ENCODE measurements at regions not wholly inside any gene's neighbourhood (a gene's known extent, or its start where the extent isn't known, plus 50 kb on each side); places are given as distances from the start of the nearest gene placed in this dataset.

DNA sequence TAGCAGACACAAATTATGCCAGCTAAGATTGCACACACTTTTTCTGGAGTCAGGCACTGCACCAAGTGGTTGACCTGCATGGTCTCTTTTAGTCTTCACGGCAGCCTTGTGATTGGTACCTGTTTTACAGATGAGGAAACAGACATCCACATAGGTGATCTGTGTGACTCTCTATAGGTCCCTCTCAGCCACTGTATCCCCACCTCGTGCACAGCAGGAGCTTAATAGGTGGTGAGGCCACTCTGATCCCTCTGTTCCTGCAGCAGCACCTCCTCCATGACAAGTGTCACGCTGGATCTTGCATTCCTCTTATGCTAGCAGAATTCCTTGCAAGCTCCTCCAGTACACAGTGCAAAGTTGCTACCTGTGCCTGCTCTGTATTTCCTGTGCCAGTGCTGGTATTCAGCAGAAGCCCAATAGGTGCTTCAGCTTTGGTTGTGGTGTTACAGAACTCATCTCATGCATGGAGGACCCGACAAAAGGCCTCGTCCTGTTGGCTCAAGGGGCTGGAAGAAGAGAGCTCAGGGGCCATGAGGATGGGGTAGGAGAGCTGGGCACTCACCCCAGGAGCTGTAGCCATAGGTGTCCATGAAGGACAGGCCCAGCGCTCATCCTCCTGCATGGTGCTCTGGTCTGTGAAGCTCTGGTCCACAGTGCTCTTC, 546.7 kb downstream of the PTPRU start:
- no peaks in the 10 kb centered on the region for H3K9me2 ChIP-seq (replicated peaks; ENCODE audit: control insufficient read depth, low read length)
- no peaks in the 10 kb centered on the region for H3K27me3 ChIP-seq (ENCODE audit: control insufficient read depth, low read length)
- H3K36me3 ChIP-seq (ENCODE audit: control insufficient read depth, low read length): no peaks in the 10 kb centered on the region
- H3K27ac ChIP-seq (ENCODE audit: low read depth, low read length): no peak overlapping the region
- H3K4me2 ChIP-seq (ENCODE audit: low read length): no peak overlapping the region
- no peaks in the 10 kb centered on the region for H3K4me1 ChIP-seq (ENCODE audit: control insufficient read depth, low read length)
- H4K20me1 ChIP-seq (ENCODE audit: control insufficient read depth, insufficient read depth, low read depth, low read length): no peaks in the 10 kb centered on the region
- H3K4me3 ChIP-seq (ENCODE audit: low read length): no peak overlapping the region
- no peaks in the 10 kb centered on the region for H3K79me2 ChIP-seq (ENCODE audit: control insufficient read depth, low read length)
- TF ChIP-seq, protein P1, sequence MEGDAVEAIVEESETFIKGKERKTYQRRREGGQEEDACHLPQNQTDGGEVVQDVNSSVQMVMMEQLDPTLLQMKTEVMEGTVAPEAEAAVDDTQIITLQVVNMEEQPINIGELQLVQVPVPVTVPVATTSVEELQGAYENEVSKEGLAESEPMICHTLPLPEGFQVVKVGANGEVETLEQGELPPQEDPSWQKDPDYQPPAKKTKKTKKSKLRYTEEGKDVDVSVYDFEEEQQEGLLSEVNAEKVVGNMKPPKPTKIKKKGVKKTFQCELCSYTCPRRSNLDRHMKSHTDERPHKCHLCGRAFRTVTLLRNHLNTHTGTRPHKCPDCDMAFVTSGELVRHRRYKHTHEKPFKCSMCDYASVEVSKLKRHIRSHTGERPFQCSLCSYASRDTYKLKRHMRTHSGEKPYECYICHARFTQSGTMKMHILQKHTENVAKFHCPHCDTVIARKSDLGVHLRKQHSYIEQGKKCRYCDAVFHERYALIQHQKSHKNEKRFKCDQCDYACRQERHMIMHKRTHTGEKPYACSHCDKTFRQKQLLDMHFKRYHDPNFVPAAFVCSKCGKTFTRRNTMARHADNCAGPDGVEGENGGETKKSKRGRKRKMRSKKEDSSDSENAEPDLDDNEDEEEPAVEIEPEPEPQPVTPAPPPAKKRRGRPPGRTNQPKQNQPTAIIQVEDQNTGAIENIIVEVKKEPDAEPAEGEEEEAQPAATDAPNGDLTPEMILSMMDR (IDR thresholded peaks at IDR 0.05; ENCODE audit: low read depth, low read length, poor library complexity, severe bottlenecking): no peak
- no peak for TF ChIP-seq EZH2phosphoT487 (IDR thresholded peaks at IDR 0.05; ENCODE audit: borderline replicate concordance, low read length)
- no peaks in the 10 kb centered on the region for H3K9me3 ChIP-seq (ENCODE audit: control insufficient read depth, insufficient read depth, low read length)
- no peaks in the 10 kb centered on the region for H3F3A ChIP-seq (ENCODE audit: control insufficient read depth, insufficient read depth)

DNA sequence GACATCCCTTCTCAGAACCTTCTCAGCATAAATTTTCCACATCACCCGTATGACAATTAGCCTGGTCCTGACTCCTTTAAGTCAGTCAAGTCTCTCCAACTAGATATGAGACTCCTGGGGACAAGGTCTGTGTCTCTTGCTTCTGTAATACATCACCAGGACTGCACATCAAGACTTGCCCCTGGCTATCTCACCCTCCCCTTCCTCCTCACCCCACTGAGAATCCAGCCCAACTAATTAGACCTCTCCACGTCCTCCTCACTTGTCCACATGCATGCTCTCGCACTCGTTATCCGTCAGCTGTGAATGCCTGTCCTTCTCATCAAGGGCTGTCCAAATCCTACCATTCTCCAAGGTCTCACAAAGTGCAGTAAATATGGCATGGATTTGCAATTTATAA, 542.8 kb downstream of the PTPRU start:
- Histone ChIP-seq H3K4me2 (ENCODE audit: low read length) (no peak overlapping the region), H3K4me3 (ENCODE audit: low read length) (no peak overlapping the region), H3K27me3 (ENCODE audit: control insufficient read depth, low read length) (no peaks in the 10 kb centered on the region), H3K27ac (ENCODE audit: low read depth, low read length) (no peak overlapping the region), H3K9me3 (ENCODE audit: control insufficient read depth, insufficient read depth, low read length) (no peaks in the 10 kb centered on the region), H4K20me1 (ENCODE audit: control insufficient read depth, insufficient read depth, low read depth, low read length) (no peaks in the 10 kb centered on the region), H3K9me2 (replicated peaks; ENCODE audit: control insufficient read depth, low read length) (no peaks in the 10 kb centered on the region), H3K4me1 (ENCODE audit: control insufficient read depth, low read length) (no peaks in the 10 kb centered on the region), H3F3A (ENCODE audit: control insufficient read depth, insufficient read depth) (no peaks in the 10 kb centered on the region), H3K36me3 (ENCODE audit: control insufficient read depth, low read length) (no peaks in the 10 kb centered on the region), H3K79me2 (ENCODE audit: control insufficient read depth, low read length) (no peaks in the 10 kb centered on the region)
- TF ChIP-seq, protein P1 (IDR thresholded peaks at IDR 0.05; ENCODE audit: low read depth, low read length, poor library complexity, severe bottlenecking): no peak
- no peak for TF ChIP-seq EZH2phosphoT487 (IDR thresholded peaks at IDR 0.05; ENCODE audit: borderline replicate concordance, low read length)

DNA sequence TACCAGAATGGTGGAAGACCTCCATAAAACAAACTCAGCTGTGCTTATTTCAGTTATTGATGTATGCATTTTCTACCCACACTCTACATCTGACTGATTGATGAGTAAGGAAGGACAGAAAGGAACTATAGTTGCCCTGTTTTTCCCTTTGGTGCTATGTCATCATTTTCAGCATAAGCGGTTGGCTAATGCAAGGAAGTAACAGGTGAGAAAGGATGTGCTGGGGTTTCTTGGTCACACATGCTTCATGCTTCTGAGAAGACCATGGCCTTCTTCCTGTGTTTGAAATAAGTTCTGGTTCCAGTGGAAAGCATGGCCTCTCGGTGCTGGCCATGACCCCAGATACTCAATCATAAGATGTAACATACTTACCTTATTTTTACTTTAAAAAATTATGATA, 541.2 kb downstream of the PTPRU start:
- Histone ChIP-seq H3K27me3 (ENCODE audit: control insufficient read depth, low read length) (no peaks in the 10 kb centered on the region), H4K20me1 (ENCODE audit: control insufficient read depth, insufficient read depth, low read depth, low read length) (no peaks in the 10 kb centered on the region), H3F3A (ENCODE audit: control insufficient read depth, insufficient read depth) (no peaks in the 10 kb centered on the region), H3K4me1 (ENCODE audit: control insufficient read depth, low read length) (no peaks in the 10 kb centered on the region), H3K36me3 (ENCODE audit: control insufficient read depth, low read length) (no peaks in the 10 kb centered on the region), H3K27ac (ENCODE audit: low read depth, low read length) (no peak overlapping the region), H3K79me2 (ENCODE audit: control insufficient read depth, low read length) (no peaks in the 10 kb centered on the region), H3K9me2 (replicated peaks; ENCODE audit: control insufficient read depth, low read length) (no peaks in the 10 kb centered on the region), H3K4me3 (ENCODE audit: low read length) (no peak overlapping the region), H3K9me3 (ENCODE audit: control insufficient read depth, insufficient read depth, low read length) (no peaks in the 10 kb centered on the region), H3K4me2 (ENCODE audit: low read length) (no peak overlapping the region)
- TF ChIP-seq EZH2phosphoT487 (IDR thresholded peaks at IDR 0.05; ENCODE audit: borderline replicate concordance, low read length): no peak

DNA sequence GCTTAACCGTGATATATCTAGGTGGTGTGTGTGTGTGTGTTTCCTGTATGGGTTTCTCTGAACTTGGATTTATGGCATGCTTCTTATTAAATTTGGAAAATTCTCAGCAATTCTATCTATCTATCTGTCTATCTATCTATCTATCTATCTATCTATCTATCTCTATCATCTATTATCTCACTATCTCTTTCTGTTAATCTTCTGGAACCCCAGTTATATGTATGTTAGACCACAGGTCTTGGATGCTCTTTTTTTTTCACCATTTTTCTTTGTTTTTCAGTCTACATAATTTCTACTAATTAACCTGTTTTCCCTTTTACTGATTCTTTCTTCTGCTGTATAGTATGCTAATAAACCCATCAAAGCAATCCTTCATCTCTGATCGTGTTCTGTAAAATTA, 538.0 kb downstream of the PTPRU start:
- H3K4me1 ChIP-seq (ENCODE audit: control insufficient read depth, low read length): no peaks in the 10 kb centered on the region
- no peaks in the 10 kb centered on the region for H3K27me3 ChIP-seq (ENCODE audit: control insufficient read depth, low read length)
- no peak overlapping the region for H3K27ac ChIP-seq (ENCODE audit: low read depth, low read length)
- no peaks in the 10 kb centered on the region for H3K79me2 ChIP-seq (ENCODE audit: control insufficient read depth, low read length)
- H3K4me3 ChIP-seq (ENCODE audit: low read length): no peak overlapping the region
- no peaks in the 10 kb centered on the region for H3K36me3 ChIP-seq (ENCODE audit: control insufficient read depth, low read length)
- no peaks in the 10 kb centered on the region for H4K20me1 ChIP-seq (ENCODE audit: control insufficient read depth, insufficient read depth, low read depth, low read length)
- H3K9me2 ChIP-seq (replicated peaks; ENCODE audit: control insufficient read depth, low read length): no peaks in the 10 kb centered on the region
- TF ChIP-seq EZH2phosphoT487 (IDR thresholded peaks at IDR 0.05; ENCODE audit: borderline replicate concordance, low read length): no peak
- TF ChIP-seq, protein P1 (IDR thresholded peaks at IDR 0.05; ENCODE audit: low read depth, low read length, poor library complexity, severe bottlenecking): no peak
- H3K4me2 ChIP-seq (ENCODE audit: low read length): no peak overlapping the region
- H3F3A ChIP-seq (ENCODE audit: control insufficient read depth, insufficient read depth): no peaks in the 10 kb centered on the region
- H3K9me3 ChIP-seq (ENCODE audit: control insufficient read depth, insufficient read depth, low read length): no peaks in the 10 kb centered on the region
